ENCODE measurements at regions not wholly inside any gene's neighbourhood (a gene's known extent, or its start where the extent isn't known, plus 50 kb on each side); places are given as distances from the start of the nearest gene placed in this dataset.

DNA sequence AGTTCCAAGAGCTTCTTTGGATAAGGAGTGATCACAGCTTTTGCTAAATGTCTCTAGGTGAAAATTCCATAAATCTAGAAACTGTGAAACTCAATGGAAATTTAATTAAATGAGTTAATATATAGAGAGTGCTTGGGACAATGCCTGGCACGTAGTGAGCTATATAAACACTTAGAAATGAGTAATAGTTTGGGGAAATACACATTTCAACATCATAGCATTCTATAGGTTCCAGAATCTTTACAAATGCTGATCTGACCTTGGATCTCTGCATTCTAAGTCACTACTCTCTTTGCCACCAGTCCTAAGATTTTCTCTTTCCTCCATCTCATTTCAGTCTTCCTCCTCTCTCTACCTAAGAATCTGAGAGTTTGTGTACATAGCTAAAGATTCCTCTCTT lies 175.6 kb downstream of the SOX9 start:
- Mint-ChIP-seq H3K36me3 (ENCODE audit: insufficient read depth, unreplicated experiment) (peaks cover 5% of the 10 kb centered on the region), H3K4me1 (ENCODE audit: insufficient read depth, unreplicated experiment) (peaks cover 20% of the 10 kb centered on the region), H3K4me3 (ENCODE audit: unreplicated experiment) (no peak overlapping the region), H3K27me3 (ENCODE audit: insufficient read depth, unreplicated experiment) (no peaks in the 10 kb centered on the region), H3K9me3 (ENCODE audit: unreplicated experiment) (peaks cover 7% of the 10 kb centered on the region), H3K27ac (ENCODE audit: low read depth, unreplicated experiment) (no peak overlapping the region)
- intact Hi-C loops (cut with micrococcal nuclease): loop anchor here (2.0 kb wide), 1 partner anchor 66 kb away; no protein-coding TSS in a partner anchor
- ChIA-PET CTCF (interaction anchor here (0.7 kb wide), 1 partner anchor 141 kb away, joined by 4 read pairs; no protein-coding TSS in a partner anchor), POLR2A (interaction anchor here (0.6 to 2.5 kb wide), 6 partner anchors 9 to 1377 kb away, joined by 3 to 10 read pairs (median 6); no protein-coding TSS in a partner anchor)
- TF ChIP-seq, protein P1, sequence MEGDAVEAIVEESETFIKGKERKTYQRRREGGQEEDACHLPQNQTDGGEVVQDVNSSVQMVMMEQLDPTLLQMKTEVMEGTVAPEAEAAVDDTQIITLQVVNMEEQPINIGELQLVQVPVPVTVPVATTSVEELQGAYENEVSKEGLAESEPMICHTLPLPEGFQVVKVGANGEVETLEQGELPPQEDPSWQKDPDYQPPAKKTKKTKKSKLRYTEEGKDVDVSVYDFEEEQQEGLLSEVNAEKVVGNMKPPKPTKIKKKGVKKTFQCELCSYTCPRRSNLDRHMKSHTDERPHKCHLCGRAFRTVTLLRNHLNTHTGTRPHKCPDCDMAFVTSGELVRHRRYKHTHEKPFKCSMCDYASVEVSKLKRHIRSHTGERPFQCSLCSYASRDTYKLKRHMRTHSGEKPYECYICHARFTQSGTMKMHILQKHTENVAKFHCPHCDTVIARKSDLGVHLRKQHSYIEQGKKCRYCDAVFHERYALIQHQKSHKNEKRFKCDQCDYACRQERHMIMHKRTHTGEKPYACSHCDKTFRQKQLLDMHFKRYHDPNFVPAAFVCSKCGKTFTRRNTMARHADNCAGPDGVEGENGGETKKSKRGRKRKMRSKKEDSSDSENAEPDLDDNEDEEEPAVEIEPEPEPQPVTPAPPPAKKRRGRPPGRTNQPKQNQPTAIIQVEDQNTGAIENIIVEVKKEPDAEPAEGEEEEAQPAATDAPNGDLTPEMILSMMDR (IDR thresholded peaks at IDR 0.05; ENCODE audit: unreplicated experiment): no peak
- no TSS peak for BruUV-seq (replicated peaks)
- peak; percentile 73 for DNase-seq (ENCODE audit: unreplicated experiment)

DNA sequence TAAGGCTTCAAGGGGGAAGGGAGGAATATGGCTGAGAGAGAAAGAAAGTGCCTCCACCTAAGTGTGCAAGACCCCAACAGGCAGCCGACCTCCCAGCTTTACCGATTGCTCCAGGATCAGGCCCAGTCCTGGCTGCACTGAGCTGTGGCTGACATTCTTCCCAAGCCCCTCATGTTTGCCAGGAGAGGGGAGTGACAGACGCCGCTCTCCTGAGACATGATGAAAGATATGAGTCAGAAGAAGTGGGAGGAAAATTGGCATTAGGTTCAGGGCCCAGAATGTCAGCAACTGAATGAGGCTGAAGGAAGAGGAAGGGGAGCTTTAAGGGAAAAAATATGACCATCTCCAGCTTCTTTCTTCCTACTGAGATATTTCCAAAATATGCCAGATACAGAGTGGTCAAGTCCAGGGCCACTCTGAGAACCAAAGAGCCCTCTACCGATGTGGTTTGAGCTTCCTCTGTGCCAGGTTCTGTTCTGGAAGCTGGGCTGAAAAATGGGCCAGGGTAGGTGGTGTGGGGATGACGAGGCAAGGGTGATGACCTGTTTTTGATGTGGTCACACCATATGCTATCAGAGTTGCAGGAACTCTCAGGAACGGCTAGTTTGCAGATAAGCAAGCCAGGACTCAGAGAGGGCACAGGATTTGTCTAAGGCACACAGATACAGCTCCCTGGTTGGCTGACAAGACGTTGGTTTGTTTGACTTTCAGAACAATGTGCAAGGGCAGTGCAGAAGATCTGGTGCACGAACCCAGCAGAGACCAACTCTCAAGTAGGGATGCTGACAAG lies 176.7 kb downstream of the SOX9 start:
- H3K9me3 Mint-ChIP-seq (ENCODE audit: unreplicated experiment): peaks cover 7% of the 10 kb centered on the region
- no peaks in the 10 kb centered on the region for H3K27me3 Mint-ChIP-seq (ENCODE audit: insufficient read depth, unreplicated experiment)
- peaks cover 5% of the 10 kb centered on the region for H3K36me3 Mint-ChIP-seq (ENCODE audit: insufficient read depth, unreplicated experiment)
- DNase-seq (ENCODE audit: unreplicated experiment): peak; percentile 91
- TF ChIP-seq, protein P1 (IDR thresholded peaks at IDR 0.05; ENCODE audit: unreplicated experiment): no peak
- intact Hi-C loops (cut with micrococcal nuclease): loop anchor here (1.0 to 2.0 kb wide), 2 partner anchors 65 to 176 kb away; partner anchors contain the start of gene SOX9
- no peak overlapping the region for H3K27ac Mint-ChIP-seq (ENCODE audit: low read depth, unreplicated experiment)
- BruUV-seq (replicated peaks): no TSS peak
- H3K4me3 Mint-ChIP-seq (ENCODE audit: unreplicated experiment): peak overlapping the region; percentile 37
- peaks cover 20% of the 10 kb centered on the region for H3K4me1 Mint-ChIP-seq (ENCODE audit: insufficient read depth, unreplicated experiment)
- CTCF ChIA-PET: interaction anchor here (0.6 kb wide), 1 partner anchor 1181 kb away, joined by 5 read pairs; no protein-coding TSS in a partner anchor
- POLR2A ChIA-PET: interaction anchor here (0.8 to 2.5 kb wide), 6 partner anchors 10 to 24 kb away, joined by 3 to 10 read pairs (median 6); no protein-coding TSS in a partner anchor

DNA sequence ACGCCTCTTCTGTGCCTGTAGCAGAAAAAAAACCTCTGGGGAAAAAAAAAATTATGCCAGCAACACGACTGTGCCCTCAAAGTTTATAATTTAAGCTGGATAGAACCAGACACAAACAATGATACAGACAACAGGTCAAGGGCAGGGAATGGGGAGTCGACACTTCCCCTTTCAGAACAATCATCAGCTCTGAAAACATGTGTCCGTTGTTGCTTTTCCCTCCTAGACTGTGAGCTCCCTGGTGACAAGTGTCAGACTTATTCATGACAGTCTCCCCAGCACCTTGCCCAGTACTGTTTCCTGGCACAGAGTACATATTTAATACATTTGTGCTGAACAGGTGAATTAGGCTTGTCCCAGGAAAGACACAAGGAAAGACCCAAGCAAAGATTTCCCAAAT lies 178.3 kb downstream of the SOX9 start:
- ChIA-PET POLR2A (no interaction called here), CTCF (interaction anchor here (0.7 kb wide), 1 partner anchor 57 kb away, joined by 3 read pairs; no protein-coding TSS in a partner anchor)
- Mint-ChIP-seq H3K36me3 (ENCODE audit: insufficient read depth, unreplicated experiment) (peaks cover 5% of the 10 kb centered on the region), H3K27ac (ENCODE audit: low read depth, unreplicated experiment) (no peak overlapping the region), H3K4me3 (ENCODE audit: unreplicated experiment) (no peak overlapping the region), H3K9me3 (ENCODE audit: unreplicated experiment) (peaks cover 7% of the 10 kb centered on the region), H3K27me3 (ENCODE audit: insufficient read depth, unreplicated experiment) (no peaks in the 10 kb centered on the region), H3K4me1 (ENCODE audit: insufficient read depth, unreplicated experiment) (peaks cover 20% of the 10 kb centered on the region)
- no peak for DNase-seq (ENCODE audit: unreplicated experiment)
- BruUV-seq (replicated peaks): no TSS peak
- intact Hi-C loops (cut with micrococcal nuclease): no loop called here
- TF ChIP-seq, protein P1 (IDR thresholded peaks at IDR 0.05; ENCODE audit: unreplicated experiment): no peak

- H3K27me3 Mint-ChIP-seq (ENCODE audit: insufficient read depth, unreplicated experiment): no peaks in the 10 kb centered on the region
- no peak overlapping the region for H3K4me3 Mint-ChIP-seq (ENCODE audit: unreplicated experiment)
- TF ChIP-seq, protein P1 (IDR thresholded peaks at IDR 0.05; ENCODE audit: unreplicated experiment): no peak
- peaks cover 7% of the 10 kb centered on the region for H3K9me3 Mint-ChIP-seq (ENCODE audit: unreplicated experiment)
- peaks cover 5% of the 10 kb centered on the region for H3K36me3 Mint-ChIP-seq (ENCODE audit: insufficient read depth, unreplicated experiment)
- BruUV-seq (replicated peaks): no TSS peak
- POLR2A ChIA-PET: no interaction called here
- H3K27ac Mint-ChIP-seq (ENCODE audit: low read depth, unreplicated experiment): no peak overlapping the region
- DNase-seq (ENCODE audit: unreplicated experiment): no peak
- CTCF ChIA-PET: interaction anchor here (0.7 kb wide), 1 partner anchor 56 kb away, joined by 3 read pairs; no protein-coding TSS in a partner anchor
- H3K4me1 Mint-ChIP-seq (ENCODE audit: insufficient read depth, unreplicated experiment): peaks cover 20% of the 10 kb centered on the region
- intact Hi-C loops (cut with micrococcal nuclease): no loop called here
Measured at GRCh38 chr17:72299592-72299991, 178.8 kb downstream of the SOX9 start.
